HEK293T (cell line): ENCODE measurements at regions not wholly inside any gene's neighbourhood (a gene's known extent, or its start where the extent isn't known, plus 50 kb on each side); places are given as distances from the start of the nearest gene placed in this dataset.

Source experiments
- CTCF ChIA-PET: fragments of 350-600 bp; formaldehyde crosslinking; extraction: SDS; loops from one replicate; lab custom pipeline; 2021; ENCODE audit warnings: antibody characterized with exemption, inconsistent platforms; lab: Yijun Ruan, JAX
- POLR2A ChIA-PET: fragments of 350-600 bp; formaldehyde crosslinking; extraction: SDS; loops from one replicate; lab custom pipeline; 2020; ENCODE audit warnings: antibody characterized with exemption, inconsistent platforms; lab: Yijun Ruan, JAX
- DNase-seq: peaks from one replicate; pipeline ENCODE4 v3.0.0; 2012; ENCODE audit warnings: mixed read lengths; ENCODE audit errors: extremely low spot score
- ARNT ChIP-seq: fragments of 450-650 bp; IDR thresholded peaks from 2 replicates; pipeline ENCODE4 v1.6.1; 2017; ENCODE audit warnings: mild to moderate bottlenecking
- BHLHE40 ChIP-seq: fragments of 450-650 bp; IDR thresholded peaks from 2 replicates; pipeline ENCODE4 v1.6.1; 2016; ENCODE audit warnings: mild to moderate bottlenecking, moderate library complexity, borderline replicate concordance
- CTBP1 ChIP-seq: fragments of 450-650 bp; IDR thresholded peaks from 2 replicates; pipeline ENCODE4 v1.6.1; 2016; ENCODE audit warnings: borderline replicate concordance
- ELF4 ChIP-seq: fragments of 450-650 bp; IDR thresholded peaks from 2 replicates; pipeline ENCODE4 v1.6.1; 2017; ENCODE audit warnings: antibody characterized with exemption
- FOXA1 ChIP-seq: fragments of 450-650 bp; IDR thresholded peaks from 2 replicates; pipeline ENCODE4 v1.6.1; 2016; ENCODE audit warnings: mild to moderate bottlenecking
- FOXK2 ChIP-seq: fragments of 450-650 bp; IDR thresholded peaks from 2 replicates; pipeline ENCODE4 v1.6.1; 2016; ENCODE audit warnings: mild to moderate bottlenecking
- FOXM1 ChIP-seq: fragments of 450-650 bp; IDR thresholded peaks from 2 replicates; pipeline ENCODE4 v1.6.1; 2017; ENCODE audit warnings: mild to moderate bottlenecking, borderline replicate concordance
- HDGF ChIP-seq: fragments of 450-650 bp; IDR thresholded peaks from 2 replicates; pipeline ENCODE4 v1.6.1; 2017; ENCODE audit warnings: antibody characterized with exemption, borderline replicate concordance
- L3MBTL2 ChIP-seq: fragments of 450-650 bp; conservative IDR thresholded peaks from 2 replicates; pipeline ENCODE4 v1.6.1; 2016; ENCODE audit warnings: mild to moderate bottlenecking
- LEF1 ChIP-seq: fragments of 450-650 bp; IDR thresholded peaks from 2 replicates; pipeline ENCODE4 v1.6.1; 2017; ENCODE audit warnings: mild to moderate bottlenecking, borderline replicate concordance
- NFRKB ChIP-seq: fragments of 450-650 bp; IDR thresholded peaks from 2 replicates; pipeline ENCODE4 v1.6.1; 2016; ENCODE audit warnings: mild to moderate bottlenecking, moderate library complexity
- PKNOX1 ChIP-seq: fragments of 450-650 bp; IDR thresholded peaks from 2 replicates; pipeline ENCODE4 v1.6.1; 2016
- SP1 ChIP-seq: fragments of 450-650 bp; IDR thresholded peaks from 2 replicates; pipeline ENCODE4 v1.6.1; 2017
- SUZ12 ChIP-seq: fragments of 450-650 bp; IDR thresholded peaks from 2 replicates; pipeline ENCODE4 v1.6.1; 2016; ENCODE audit warnings: mild to moderate bottlenecking
- TARDBP ChIP-seq: fragments of 450-650 bp; IDR thresholded peaks from 2 replicates; pipeline ENCODE4 v1.6.1; 2016
- ZNF384 ChIP-seq: fragments of 450-650 bp; IDR thresholded peaks from 2 replicates; pipeline ENCODE4 v1.6.1; 2016

DNA sequence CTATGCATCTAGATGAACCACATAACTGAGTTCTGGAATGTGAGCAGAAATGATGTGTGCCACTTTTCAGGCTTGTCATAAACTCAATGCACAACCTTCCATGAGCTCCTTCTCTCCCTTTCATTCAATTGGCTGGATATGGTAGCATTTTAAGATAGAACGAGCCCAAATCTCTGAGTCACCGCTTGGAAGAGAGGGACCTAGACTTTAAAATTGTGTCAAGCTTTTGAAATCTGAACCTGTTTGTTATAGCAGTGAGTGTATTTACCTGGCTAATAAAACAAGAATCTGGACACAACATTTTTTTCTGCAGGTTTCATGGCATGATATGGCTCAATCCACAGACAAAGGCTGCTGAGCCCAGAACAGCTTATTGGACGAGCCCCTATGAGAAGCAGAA is 297.8 kb upstream of the SPRED2 start:
- TF ChIP-seq TARDBP (no peak), LEF1 (no peak), CTBP1 (no peak), ARNT (no peak), ZNF384 (no peak)
- ChIA-PET CTCF (interaction anchor here (0.8 kb wide), 1 partner anchor 8 kb away, joined by 3 read pairs; no protein-coding TSS in a partner anchor), POLR2A (interaction anchor here (1.1 kb wide), 1 partner anchor 101 kb away, joined by 3 read pairs; no protein-coding TSS in a partner anchor)
- DNase-seq: no peak

DNA sequence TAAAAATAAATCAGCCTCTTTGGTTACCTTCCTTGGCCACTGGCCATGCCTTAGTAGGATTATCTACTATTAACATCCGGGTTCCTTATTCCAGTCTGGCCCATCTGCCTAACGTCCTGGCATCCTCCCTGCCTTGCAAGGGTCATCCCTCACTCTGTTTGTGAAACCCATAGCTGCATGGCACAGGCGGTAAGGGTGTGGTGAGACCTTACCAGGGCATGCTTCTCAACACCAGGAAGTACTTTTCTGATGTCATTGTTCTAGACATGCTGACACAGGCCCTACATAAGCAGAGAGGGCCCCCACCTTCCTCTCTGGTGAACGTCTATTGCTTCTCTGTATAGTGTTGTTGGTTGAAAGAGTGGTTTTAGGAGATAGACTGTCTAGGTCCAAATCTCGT is 296.8 kb upstream of the SPRED2 start:
- DNase-seq: no peak
- ChIA-PET POLR2A (no interaction called here), CTCF (interaction anchor here (0.6 kb wide), 1 partner anchor 91 kb away, joined by 3 read pairs; no protein-coding TSS in a partner anchor)
- TF ChIP-seq LEF1: no peak
- no peak for TF ChIP-seq SUZ12
- TF ChIP-seq PKNOX1: no peak
- TF ChIP-seq NFRKB: no peak
- no peak for TF ChIP-seq TARDBP
- no peak for TF ChIP-seq SP1
- no peak for TF ChIP-seq CTBP1
- no peak for TF ChIP-seq FOXA1
- TF ChIP-seq FOXK2: no peak
- TF ChIP-seq BHLHE40: no peak
- no peak for TF ChIP-seq HDGF
- no peak for TF ChIP-seq ZNF384
- no peak for TF ChIP-seq FOXM1
- TF ChIP-seq ARNT: no peak
- TF ChIP-seq ELF4: no peak
- no peak for TF ChIP-seq L3MBTL2

- POLR2A ChIA-PET: no interaction called here
- TF ChIP-seq ELF4: no peak
Observed at GRCh38 chr2:65728477-65729180, 296.2 kb upstream of the SPRED2 start.

GRCh38 chr2:65727816-65728215 is 295.4 kb upstream of the SPRED2 start:
- DNase-seq: no peak
- TF ChIP-seq FOXK2 (no peak), LEF1 (no peak), NFRKB (no peak), FOXA1 (no peak)
- CTCF ChIA-PET: no interaction called here
- POLR2A ChIA-PET: no interaction called here

More at GRCh38 chr2:65728477-65729180, 296.2 kb upstream of the SPRED2 start:
- CTCF ChIA-PET: no interaction called here
- no peak for DNase-seq

GRCh38 chr2:65727381-65727780 is 295.0 kb upstream of the SPRED2 start:
- ChIA-PET POLR2A (no interaction called here), CTCF (no interaction called here)
- DNase-seq: no peak
- TF ChIP-seq L3MBTL2 (no peak), FOXA1 (no peak)

- CTCF ChIA-PET: no interaction called here
- no peak for TF ChIP-seq CTBP1
- POLR2A ChIA-PET: no interaction called here
- DNase-seq: no peak
Observed at GRCh38 chr2:65724752-65725151, 292.4 kb upstream of the SPRED2 start.

DNA sequence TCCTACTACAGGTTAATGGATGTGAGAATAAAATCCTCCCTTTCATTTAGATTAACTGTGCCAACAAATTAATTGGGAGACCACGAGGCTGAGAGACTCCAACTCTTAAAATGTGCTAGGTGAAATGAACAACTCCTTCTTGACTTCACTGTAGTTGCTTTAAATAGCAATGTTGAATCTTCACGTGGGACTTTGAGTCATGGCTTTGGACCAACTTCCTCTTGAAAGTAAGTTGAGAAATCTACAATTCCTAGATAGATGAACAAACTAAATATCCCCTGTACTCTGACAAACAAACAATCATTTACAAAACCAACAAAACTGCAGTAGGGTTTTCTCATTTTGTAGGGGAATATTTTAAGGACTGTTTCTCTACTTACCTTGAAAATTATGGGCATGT is 291.9 kb upstream of the SPRED2 start:
- CTCF ChIA-PET: no interaction called here
- no peak for DNase-seq
- POLR2A ChIA-PET: no interaction called here
- no peak for TF ChIP-seq NFRKB
- TF ChIP-seq SP1: no peak

- DNase-seq: peak; percentile 52
- TF ChIP-seq SP1: no peak
- TF ChIP-seq ELF4: no peak
- no peak for TF ChIP-seq ZNF384
- no peak for TF ChIP-seq FOXM1
- TF ChIP-seq TARDBP: no peak
- no peak for TF ChIP-seq L3MBTL2
- POLR2A ChIA-PET: no interaction called here
- CTCF ChIA-PET: interaction anchor here (0.7 kb wide), 1 partner anchor 8 kb away, joined by 3 read pairs; no protein-coding TSS in a partner anchor
Observed at GRCh38 chr2:65722028-65722778, 289.8 kb upstream of the SPRED2 start.
